Endodermal cell (in vitro differentiated cells): ENCODE measurements at regions not wholly inside any gene's neighbourhood (a gene's known extent, or its start where the extent isn't known, plus 50 kb on each side); places are given as distances from the start of the nearest gene placed in this dataset.

Experiments
- DNase-seq: peaks from one replicate; pipeline ENCODE4 v3.0.0-alpha.2; 2017
- H3K27ac ChIP-seq: 2 replicates; pipeline ENCODE4 v1.5.1; 2013; ENCODE audit warnings: mild to moderate bottlenecking, low read depth, low read length, moderate library complexity
- H3K27me3 ChIP-seq: 2 replicates; pipeline ENCODE4 v1.6.1; 2013; ENCODE audit warnings: mild to moderate bottlenecking, low read length, moderate library complexity; ENCODE audit not compliant: insufficient read depth, control insufficient read depth, poor library complexity, severe bottlenecking
- H3K36me3 ChIP-seq: 2 replicates; pipeline ENCODE4 v1.7.0; 2013; ENCODE audit warnings: mild to moderate bottlenecking, low read length, moderate library complexity; ENCODE audit not compliant: control insufficient read depth, insufficient read depth
- H3K4me1 ChIP-seq: one replicate; pipeline ENCODE4 v1.7.0; 2013; ENCODE audit warnings: low read length; ENCODE audit not compliant: control insufficient read depth, insufficient read depth
- H3K4me3 ChIP-seq: 2 replicates; pipeline ENCODE4 v1.5.1; 2013; ENCODE audit warnings: mild to moderate bottlenecking, low read length, moderate library complexity
- H3K9ac ChIP-seq: 2 replicates; pipeline ENCODE4 v1.6.1; 2013; ENCODE audit warnings: mild to moderate bottlenecking, low read length, moderate library complexity; ENCODE audit not compliant: poor library complexity, severe bottlenecking; ENCODE audit errors: extremely low read depth
- H3K9me3 ChIP-seq: 2 replicates; pipeline ENCODE4 v1.6.1; 2013; ENCODE audit warnings: mild to moderate bottlenecking, low read length, moderate library complexity; ENCODE audit not compliant: control insufficient read depth
- H3K27ac Mint-ChIP-seq: 2 replicates; pipeline ENCODE4 v1.8.0; 2020; ENCODE audit warnings: mixed read lengths
- H3K27me3 Mint-ChIP-seq: 2 replicates; pipeline ENCODE4 v1.8.0; 2021; ENCODE audit warnings: mild to moderate bottlenecking, mixed read lengths; ENCODE audit not compliant: insufficient read depth
- H3K36me3 Mint-ChIP-seq: 2 replicates; pipeline ENCODE4 v1.8.0; 2020; ENCODE audit warnings: low read depth, mixed read lengths
- H3K4me1 Mint-ChIP-seq: 2 replicates; pipeline ENCODE4 v1.8.0; 2020; ENCODE audit warnings: mixed read lengths
- H3K4me3 Mint-ChIP-seq: 2 replicates; pipeline ENCODE4 v1.8.0; 2020; ENCODE audit warnings: mild to moderate bottlenecking, moderate library complexity, mixed read lengths
- H3K9me3 Mint-ChIP-seq: 2 replicates; pipeline ENCODE4 v1.8.0; 2020; ENCODE audit warnings: mild to moderate bottlenecking, mixed read lengths
- CTCF ChIP-seq: fragments of 200-600 bp; sonication (generic); conservative IDR thresholded peaks from 2 replicates; pipeline ENCODE4 v1.5.0; 2021; ENCODE audit warnings: antibody characterized with exemption, mild to moderate bottlenecking
- WGBS, 2 experiments: methylation state at CpG; one replicate each; pipeline versions ENCODE4 v1.1.5 to v1.1.7; 2013; ENCODE audit warnings: missing lambda C conversion rate in 2 of 2, mixed read lengths in 1 of 2; ENCODE audit not compliant: insufficient coverage in 1 of 2, insufficient read length in 1 of 2; 5-methylcytosine and 5-hydroxymethylcytosine counted together

GRCh38 chr2:190820416-190820815 is 60.2 kb upstream of the GLS start:
- DNase-seq: no peak
- TF ChIP-seq CTCF: no peak
- H3K9me3 ChIP-seq: peaks cover 6% of the 10 kb centered on the region
- no peaks in the 10 kb centered on the region for H3K27me3 ChIP-seq
- whole genome bisulfite sequencing, 2 experiments: 78% methylated on average over 1 of the region's 1 CpG; no CpG with 5 or more reads in 1 of the 2 experiments
- Mint-ChIP-seq H3K4me1 (no peaks in the 10 kb centered on the region), H3K36me3 (no peaks in the 10 kb centered on the region), H3K27ac (no peak overlapping the region), H3K27me3 (no peaks in the 10 kb centered on the region), H3K9me3 (peaks cover 5% of the 10 kb centered on the region), H3K4me3 (no peak overlapping the region)
- no peak overlapping the region for H3K27ac ChIP-seq
- H3K9ac ChIP-seq: no peak overlapping the region
- H3K36me3 ChIP-seq: no peaks in the 10 kb centered on the region
- no peaks in the 10 kb centered on the region for H3K4me1 ChIP-seq
- no peak overlapping the region for H3K4me3 ChIP-seq

GRCh38 chr2:190822043-190822442 is 58.6 kb upstream of the GLS start:
- no peak overlapping the region for H3K4me3 ChIP-seq
- no peaks in the 10 kb centered on the region for H3K4me1 ChIP-seq
- Mint-ChIP-seq H3K9me3 (peaks cover 5% of the 10 kb centered on the region), H3K4me3 (no peak overlapping the region), H3K27ac (no peak overlapping the region), H3K36me3 (no peaks in the 10 kb centered on the region), H3K4me1 (no peaks in the 10 kb centered on the region), H3K27me3 (no peaks in the 10 kb centered on the region)
- no peak for TF ChIP-seq CTCF
- peaks cover 5% of the 10 kb centered on the region for H3K9me3 ChIP-seq
- no peaks in the 10 kb centered on the region for H3K27me3 ChIP-seq
- H3K9ac ChIP-seq: no peak overlapping the region
- no peak overlapping the region for H3K27ac ChIP-seq
- no peaks in the 10 kb centered on the region for H3K36me3 ChIP-seq
- 100% methylated on average over 1 of the region's 1 CpG; no CpG with 5 or more reads in 1 of the 2 experiments for WGBS, 2 experiments
- DNase-seq: no peak

GRCh38 chr2:190827720-190828119 is 52.9 kb upstream of the GLS start:
- TF ChIP-seq CTCF: no peak
- Histone ChIP-seq H3K9me3 (no peaks in the 10 kb centered on the region), H3K9ac (no peak overlapping the region), H3K27ac (no peak overlapping the region), H3K4me1 (no peaks in the 10 kb centered on the region), H3K36me3 (no peaks in the 10 kb centered on the region), H3K4me3 (no peak overlapping the region), H3K27me3 (peaks cover 2% of the 10 kb centered on the region)
- Mint-ChIP-seq H3K36me3 (no peaks in the 10 kb centered on the region), H3K27ac (no peak overlapping the region), H3K4me3 (no peak overlapping the region), H3K27me3 (no peaks in the 10 kb centered on the region), H3K9me3 (peaks cover 5% of the 10 kb centered on the region), H3K4me1 (no peaks in the 10 kb centered on the region)
- WGBS, 2 experiments: 91 to 100% methylated on average over 1 to 3 of the region's 3 CpGs
- DNase-seq: no peak
